AG04449 (cell line): ENCODE measurements at regions not wholly inside any gene's neighbourhood (a gene's known extent, or its start where the extent isn't known, plus 50 kb on each side); places are given as distances from the start of the nearest gene placed in this dataset.

ENCODE experiments used
- CTCF ChIA-PET: fragments of 350-600 bp; formaldehyde crosslinking; extraction: SDS; loops from one replicate; lab custom pipeline; 2021; ENCODE audit warnings: antibody characterized with exemption; lab: Yijun Ruan, JAX
- POLR2A ChIA-PET: fragments of 400-600, 350-600 bp; formaldehyde crosslinking; extraction: SDS; loops from one replicate; lab custom pipeline; 2020; ENCODE audit warnings: antibody characterized with exemption, inconsistent platforms; lab: Yijun Ruan, JAX
- DNase-seq: peaks from one replicate; pipeline ENCODE4 v3.0.0-alpha.2; 2010; ENCODE audit warnings: low read depth, low spot score
- H3K4me3 ChIP-seq: 2 replicates; pipeline ENCODE4 v1.5.1; 2011; ENCODE audit warnings: low read depth, mild to moderate bottlenecking, control low read depth, low read length
- TF ChIP-seq, protein P1 (sequence below): IDR thresholded peaks from one replicate; pipeline ENCODE4 v1.5.1; 2011; ENCODE audit warnings: mild to moderate bottlenecking, moderate library complexity, low read length, control low read depth, inconsistent platforms; ENCODE audit not compliant: insufficient read depth; ENCODE audit errors: missing control alignments

DNA sequence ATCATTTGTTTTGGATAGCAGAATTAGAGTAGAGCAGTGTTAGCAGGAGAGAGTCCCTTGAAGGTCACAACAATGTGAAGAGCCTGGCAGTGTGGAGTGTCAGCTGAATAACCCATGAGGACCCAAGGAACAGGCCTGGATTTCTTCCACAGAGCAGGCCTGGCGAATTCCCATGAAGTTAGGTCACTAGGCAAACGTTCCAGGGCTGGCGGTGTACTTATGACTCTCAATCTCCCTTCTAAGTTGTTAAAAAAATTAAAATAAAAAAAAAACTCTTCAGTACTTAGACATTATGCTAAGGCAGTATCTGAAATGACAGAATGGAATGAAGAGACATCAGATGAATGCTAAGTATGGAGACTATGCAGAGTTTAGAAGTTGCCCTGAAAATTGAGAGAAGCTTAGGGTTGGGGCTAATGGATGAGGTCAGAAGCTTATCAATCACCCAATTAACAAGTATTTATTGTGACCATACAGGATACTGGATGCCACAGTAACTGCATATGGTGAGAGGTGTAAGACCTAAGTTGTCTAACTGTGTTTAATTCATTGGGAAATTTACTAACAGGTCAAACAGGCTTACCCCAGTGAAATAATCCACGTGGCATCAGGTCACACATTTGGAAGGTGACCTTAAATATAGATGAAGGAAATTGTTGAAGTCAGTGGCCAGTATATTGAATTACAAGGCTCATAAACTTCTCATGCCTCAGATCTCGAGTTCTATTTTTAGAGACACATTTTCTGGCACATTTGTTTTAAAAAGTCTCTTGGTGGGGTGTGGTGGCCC is 126.2 kb upstream of the NRP1 start:
- no peak for DNase-seq
- H3K4me3 ChIP-seq, result no peak overlapping the region
- TF ChIP-seq, protein P1, sequence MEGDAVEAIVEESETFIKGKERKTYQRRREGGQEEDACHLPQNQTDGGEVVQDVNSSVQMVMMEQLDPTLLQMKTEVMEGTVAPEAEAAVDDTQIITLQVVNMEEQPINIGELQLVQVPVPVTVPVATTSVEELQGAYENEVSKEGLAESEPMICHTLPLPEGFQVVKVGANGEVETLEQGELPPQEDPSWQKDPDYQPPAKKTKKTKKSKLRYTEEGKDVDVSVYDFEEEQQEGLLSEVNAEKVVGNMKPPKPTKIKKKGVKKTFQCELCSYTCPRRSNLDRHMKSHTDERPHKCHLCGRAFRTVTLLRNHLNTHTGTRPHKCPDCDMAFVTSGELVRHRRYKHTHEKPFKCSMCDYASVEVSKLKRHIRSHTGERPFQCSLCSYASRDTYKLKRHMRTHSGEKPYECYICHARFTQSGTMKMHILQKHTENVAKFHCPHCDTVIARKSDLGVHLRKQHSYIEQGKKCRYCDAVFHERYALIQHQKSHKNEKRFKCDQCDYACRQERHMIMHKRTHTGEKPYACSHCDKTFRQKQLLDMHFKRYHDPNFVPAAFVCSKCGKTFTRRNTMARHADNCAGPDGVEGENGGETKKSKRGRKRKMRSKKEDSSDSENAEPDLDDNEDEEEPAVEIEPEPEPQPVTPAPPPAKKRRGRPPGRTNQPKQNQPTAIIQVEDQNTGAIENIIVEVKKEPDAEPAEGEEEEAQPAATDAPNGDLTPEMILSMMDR, result no peak
- ChIA-PET POLR2A (interaction anchor here (0.7 kb wide), 1 partner anchor 779 kb away, joined by 3 read pairs; no protein-coding TSS in a partner anchor), CTCF (no interaction called here)

DNA sequence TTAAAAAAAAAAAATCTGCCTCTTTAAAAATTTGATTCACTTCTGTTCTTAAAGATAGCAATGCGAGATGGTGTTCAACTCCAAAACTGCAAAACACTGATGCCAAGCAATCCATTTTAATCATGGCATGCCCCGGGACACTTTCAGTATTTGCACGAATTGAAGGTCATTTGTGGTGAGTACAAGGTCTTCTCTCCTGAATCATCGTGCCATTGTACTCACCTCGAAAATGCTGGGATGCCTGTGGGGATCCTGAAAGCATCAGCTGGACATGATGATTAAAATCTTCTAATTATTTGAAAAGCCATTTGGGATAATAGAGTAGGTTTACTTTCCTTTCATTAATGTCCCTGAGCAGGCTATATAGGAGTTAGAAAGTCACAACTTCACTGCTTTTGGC is 125.1 kb upstream of the NRP1 start:
- no peak for DNase-seq
- CTCF ChIA-PET, result no interaction called here
- POLR2A ChIA-PET, result no interaction called here
- H3K4me3 ChIP-seq, result no peak overlapping the region
- TF ChIP-seq, protein P1, result no peak

DNA sequence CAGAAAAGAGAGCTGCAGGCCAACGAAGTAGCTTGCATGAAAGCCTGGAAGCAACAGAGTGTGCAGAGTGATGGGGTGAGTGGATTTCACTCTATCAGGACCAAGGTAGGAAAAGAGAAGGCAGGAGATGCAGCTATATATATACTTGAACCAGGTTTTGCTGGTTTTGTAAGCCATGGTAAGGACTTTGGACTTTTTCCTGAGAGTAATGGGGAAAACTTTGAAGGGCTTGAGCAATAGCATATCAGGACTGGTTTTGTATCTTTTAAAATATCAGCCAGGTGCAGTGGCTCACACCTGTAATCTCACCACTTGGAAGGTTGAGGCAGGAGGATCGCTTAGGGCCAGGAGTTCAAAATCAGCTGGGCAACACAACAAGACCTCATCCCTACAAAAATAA is 120.6 kb upstream of the NRP1 start:
- H3K4me3 ChIP-seq, result no peak overlapping the region
- POLR2A ChIA-PET, result no interaction called here
- no peak for DNase-seq
- TF ChIP-seq, protein P1, result no peak
- CTCF ChIA-PET, result no interaction called here

DNA sequence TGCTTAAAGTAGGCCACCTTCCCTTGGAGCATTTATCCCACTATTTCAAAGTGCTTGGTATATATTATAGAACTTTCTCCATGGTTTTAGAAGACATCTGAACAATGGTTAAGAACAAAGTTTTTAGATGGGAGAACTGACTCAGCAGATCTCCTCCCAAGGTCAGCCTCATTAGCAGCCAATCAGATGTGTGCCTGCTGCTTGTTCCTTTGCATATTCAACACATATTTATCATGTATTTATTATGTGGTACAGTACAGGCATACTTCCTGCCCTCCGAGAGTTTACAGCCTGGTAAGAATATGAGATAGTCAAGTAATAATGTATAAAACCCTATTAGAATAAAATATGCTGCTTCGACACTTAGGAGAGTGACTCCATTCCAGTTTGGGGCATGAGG is 120.1 kb upstream of the NRP1 start:
- CTCF ChIA-PET, result no interaction called here
- H3K4me3 ChIP-seq, result no peak overlapping the region
- TF ChIP-seq, protein P1, result no peak
- POLR2A ChIA-PET, result no interaction called here
- no peak for DNase-seq

DNA sequence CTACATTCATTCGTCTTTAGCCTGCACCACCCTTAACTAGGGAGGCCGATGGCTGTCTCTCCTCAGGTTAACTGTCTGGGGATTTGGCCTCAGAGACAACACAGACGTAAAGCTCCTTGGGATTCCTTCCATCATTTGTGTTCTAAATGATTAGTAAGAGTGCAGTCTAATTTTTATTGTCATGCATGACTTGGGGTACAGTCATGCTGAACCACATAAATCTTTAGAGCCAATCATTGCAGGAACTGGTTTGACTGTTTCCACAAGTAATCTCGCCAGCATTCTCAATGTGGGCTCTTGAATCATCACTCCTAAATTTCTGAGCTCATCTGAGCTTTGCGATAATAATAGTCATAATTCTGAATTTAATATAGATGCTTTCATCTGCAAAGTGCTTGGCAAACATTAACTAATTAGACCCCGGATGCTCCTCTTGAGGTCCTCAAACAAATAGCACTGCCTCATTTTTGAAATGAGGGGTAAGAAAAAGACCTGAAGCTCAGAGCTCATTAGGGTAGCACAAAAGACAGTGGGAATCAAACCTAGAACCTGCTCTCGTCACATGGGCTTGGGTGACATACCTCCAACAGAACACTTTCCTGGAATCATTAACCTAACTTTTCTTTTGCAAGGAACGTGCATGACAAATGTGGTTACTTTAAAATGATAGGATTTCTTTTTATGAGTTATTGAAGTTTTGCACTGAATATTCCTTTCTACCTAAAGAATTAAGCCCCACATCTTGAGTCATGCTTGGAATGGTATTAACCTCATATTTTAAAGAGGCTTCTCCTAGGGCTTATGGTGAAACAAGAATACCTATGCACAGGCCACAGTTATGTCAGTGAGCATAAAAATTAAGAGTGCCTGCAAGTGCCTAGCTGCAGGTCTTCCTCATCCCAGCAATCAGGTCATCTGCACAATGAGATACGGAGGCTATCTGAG is 118.9 kb upstream of the NRP1 start:
- CTCF ChIA-PET, result interaction anchor here (0.8 to 1.2 kb wide), 3 partner anchors 15 to 55 kb away, joined by 3 to 4 read pairs (median 3); no protein-coding TSS in a partner anchor
- TF ChIP-seq, protein P1, result no peak
- H3K4me3 ChIP-seq, result no peak overlapping the region
- no peak for DNase-seq
- POLR2A ChIA-PET, result no interaction called here
